ENCODE measurements at regions not wholly inside any gene's neighbourhood (a gene's known extent, or its start where the extent isn't known, plus 50 kb on each side); places are given as distances from the start of the nearest gene placed in this dataset.

DNA sequence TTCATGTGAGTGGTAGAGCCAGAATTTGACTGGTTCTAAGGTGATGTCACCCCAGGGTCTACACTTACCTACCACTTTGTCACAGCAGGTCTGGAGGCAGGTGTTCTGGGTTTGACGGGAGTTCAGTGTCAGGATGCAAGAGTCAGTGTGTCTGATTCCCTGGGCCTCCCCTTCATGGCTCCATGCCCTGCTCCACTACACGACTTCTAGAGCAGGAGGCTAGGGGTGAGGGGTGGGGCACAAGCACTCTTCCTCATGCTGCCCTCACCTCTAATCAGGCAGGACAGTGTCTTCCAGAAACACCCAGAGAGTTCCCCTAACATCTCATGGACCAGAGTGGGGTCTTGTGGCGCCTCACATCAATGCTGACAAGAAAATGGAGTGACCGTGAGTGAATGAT is 118.2 kb downstream of the CDC5L start:
- CTCF ChIA-PET (ENCODE audit: unreplicated experiment) = no interaction called here

DNA sequence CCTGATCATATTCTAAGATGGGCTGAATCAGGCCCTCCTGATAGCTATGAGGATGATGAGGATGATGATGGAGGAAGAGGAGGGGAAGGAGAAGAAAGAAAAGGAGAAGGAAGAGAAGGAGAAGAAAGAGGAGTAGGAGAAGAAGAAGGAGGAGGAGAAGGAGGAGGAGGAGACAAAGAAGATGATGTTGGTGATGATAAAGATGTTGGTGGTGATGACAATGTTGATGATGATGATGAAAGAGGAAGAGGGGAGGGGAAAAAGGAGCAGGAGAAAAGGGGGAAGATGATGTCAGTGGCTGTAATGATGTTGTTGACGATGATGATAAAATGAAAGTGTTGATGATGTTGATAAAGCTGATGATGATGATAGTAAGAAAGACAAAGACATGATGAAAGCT is 119.5 kb downstream of the CDC5L start:
- no peaks in the 10 kb centered on the region for H4K20me1 ChIP-seq (ENCODE audit: insufficient read depth, low read length)
- H3K79me2 ChIP-seq (ENCODE audit: insufficient read depth, low read depth, low read length) = no peaks in the 10 kb centered on the region

More for the DNA sequence above, 118.2 kb downstream of the CDC5L start:
- no peaks in the 10 kb centered on the region for H4K20me1 ChIP-seq (ENCODE audit: insufficient read depth, low read length)
- H3K4me1 ChIP-seq (ENCODE audit: insufficient read depth, low read length, poor library complexity, severe bottlenecking) = no peaks in the 10 kb centered on the region
- H3K79me2 ChIP-seq (ENCODE audit: insufficient read depth, low read depth, low read length) = no peaks in the 10 kb centered on the region
- intact Hi-C loops (cut with micrococcal nuclease; ENCODE audit: unreplicated experiment) = no loop called here
- no peak overlapping the region for H3K4me3 ChIP-seq (ENCODE audit: low read depth, low read length, poor library complexity, severe bottlenecking)
- no peak overlapping the region for H3K4me2 ChIP-seq (ENCODE audit: low read length)
- H3K27ac ChIP-seq (ENCODE audit: low read depth, low read length, poor library complexity, severe bottlenecking) = no peak overlapping the region
- no peaks in the 10 kb centered on the region for H3K9me2 ChIP-seq (ENCODE audit: insufficient read depth, low read length)
- TF ChIP-seq, protein P1, sequence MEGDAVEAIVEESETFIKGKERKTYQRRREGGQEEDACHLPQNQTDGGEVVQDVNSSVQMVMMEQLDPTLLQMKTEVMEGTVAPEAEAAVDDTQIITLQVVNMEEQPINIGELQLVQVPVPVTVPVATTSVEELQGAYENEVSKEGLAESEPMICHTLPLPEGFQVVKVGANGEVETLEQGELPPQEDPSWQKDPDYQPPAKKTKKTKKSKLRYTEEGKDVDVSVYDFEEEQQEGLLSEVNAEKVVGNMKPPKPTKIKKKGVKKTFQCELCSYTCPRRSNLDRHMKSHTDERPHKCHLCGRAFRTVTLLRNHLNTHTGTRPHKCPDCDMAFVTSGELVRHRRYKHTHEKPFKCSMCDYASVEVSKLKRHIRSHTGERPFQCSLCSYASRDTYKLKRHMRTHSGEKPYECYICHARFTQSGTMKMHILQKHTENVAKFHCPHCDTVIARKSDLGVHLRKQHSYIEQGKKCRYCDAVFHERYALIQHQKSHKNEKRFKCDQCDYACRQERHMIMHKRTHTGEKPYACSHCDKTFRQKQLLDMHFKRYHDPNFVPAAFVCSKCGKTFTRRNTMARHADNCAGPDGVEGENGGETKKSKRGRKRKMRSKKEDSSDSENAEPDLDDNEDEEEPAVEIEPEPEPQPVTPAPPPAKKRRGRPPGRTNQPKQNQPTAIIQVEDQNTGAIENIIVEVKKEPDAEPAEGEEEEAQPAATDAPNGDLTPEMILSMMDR (conservative IDR thresholded peaks at IDR 0.05; ENCODE audit: low read length) = no peak
- TF ChIP-seq EZH2phosphoT487 (IDR thresholded peaks at IDR 0.05; ENCODE audit: borderline replicate concordance, low read depth, low read length) = no peak
- no peak for DNase-seq (ENCODE audit: low spot score)
- H3K9me3 ChIP-seq (ENCODE audit: low read length) = no peaks in the 10 kb centered on the region
- BruUV-seq (replicated peaks) = no TSS peak
- POLR2A ChIA-PET = no interaction called here
- H3K36me3 ChIP-seq (ENCODE audit: insufficient read depth, low read length) = no peaks in the 10 kb centered on the region
- no peak overlapping the region for H2AFZ ChIP-seq (ENCODE audit: low read length)

DNA sequence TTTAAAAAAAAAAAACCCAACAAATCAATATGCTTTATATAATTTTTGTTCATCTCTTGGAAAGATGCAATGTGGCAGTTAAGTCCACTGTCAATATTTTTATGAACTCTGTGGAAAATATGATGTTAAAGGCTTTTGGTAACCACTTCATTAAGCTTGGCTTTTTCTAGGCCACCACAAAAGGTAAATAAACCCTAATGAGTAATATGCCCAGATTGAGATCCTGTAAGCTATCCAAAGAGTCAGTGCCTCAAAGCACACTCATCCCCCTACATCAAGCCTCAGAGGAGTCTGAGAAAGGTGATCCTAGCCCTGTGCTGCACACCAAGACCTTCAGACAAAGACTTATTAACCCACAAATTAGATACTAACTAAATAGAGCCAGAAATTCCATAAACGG is 121.1 kb downstream of the CDC5L start:
- Histone ChIP-seq H3K4me2 (ENCODE audit: low read length) (no peak overlapping the region), H3K4me3 (ENCODE audit: low read depth, low read length, poor library complexity, severe bottlenecking) (no peak overlapping the region), H3K9me3 (ENCODE audit: low read length) (no peaks in the 10 kb centered on the region), H3K36me3 (ENCODE audit: insufficient read depth, low read length) (no peaks in the 10 kb centered on the region), H3K9me2 (ENCODE audit: insufficient read depth, low read length) (no peaks in the 10 kb centered on the region), H2AFZ (ENCODE audit: low read length) (no peak overlapping the region), H3K79me2 (ENCODE audit: insufficient read depth, low read depth, low read length) (no peaks in the 10 kb centered on the region), H3K4me1 (ENCODE audit: insufficient read depth, low read length, poor library complexity, severe bottlenecking) (no peaks in the 10 kb centered on the region), H4K20me1 (ENCODE audit: insufficient read depth, low read length) (no peaks in the 10 kb centered on the region), H3K27ac (ENCODE audit: low read depth, low read length, poor library complexity, severe bottlenecking) (no peak overlapping the region)
- TF ChIP-seq, protein P1 (conservative IDR thresholded peaks at IDR 0.05; ENCODE audit: low read length) = no peak
- TF ChIP-seq EZH2phosphoT487 (IDR thresholded peaks at IDR 0.05; ENCODE audit: borderline replicate concordance, low read depth, low read length) = no peak
- POLR2A ChIA-PET = interaction anchor here (0.6 to 1.1 kb wide), 3 partner anchors 141 to 217 kb away, joined by 3 read pairs; no protein-coding TSS in a partner anchor
- BruUV-seq (replicated peaks) = no TSS peak
- intact Hi-C loops (cut with micrococcal nuclease; ENCODE audit: unreplicated experiment) = no loop called here
- CTCF ChIA-PET (ENCODE audit: unreplicated experiment) = no interaction called here
- DNase-seq (ENCODE audit: low spot score) = no peak

More for the DNA sequence above, 119.5 kb downstream of the CDC5L start:
- Histone ChIP-seq H3K4me3 (ENCODE audit: low read depth, low read length, poor library complexity, severe bottlenecking) (no peak overlapping the region), H3K36me3 (ENCODE audit: insufficient read depth, low read length) (no peaks in the 10 kb centered on the region), H3K9me2 (ENCODE audit: insufficient read depth, low read length) (no peaks in the 10 kb centered on the region), H2AFZ (ENCODE audit: low read length) (no peak overlapping the region), H3K4me1 (ENCODE audit: insufficient read depth, low read length, poor library complexity, severe bottlenecking) (no peaks in the 10 kb centered on the region), H3K27ac (ENCODE audit: low read depth, low read length, poor library complexity, severe bottlenecking) (no peak overlapping the region), H3K9me3 (ENCODE audit: low read length) (no peaks in the 10 kb centered on the region), H3K4me2 (ENCODE audit: low read length) (no peak overlapping the region)
- DNase-seq (ENCODE audit: low spot score) = no peak
- BruUV-seq (replicated peaks) = no TSS peak
- ChIA-PET CTCF (ENCODE audit: unreplicated experiment) (no interaction called here), POLR2A (no interaction called here)
- intact Hi-C loops (cut with micrococcal nuclease; ENCODE audit: unreplicated experiment) = no loop called here
- TF ChIP-seq, protein P1 (conservative IDR thresholded peaks at IDR 0.05; ENCODE audit: low read length) = no peak
- TF ChIP-seq EZH2phosphoT487 (IDR thresholded peaks at IDR 0.05; ENCODE audit: borderline replicate concordance, low read depth, low read length) = no peak
